HEK293T (cell line): ENCODE measurements at regions not wholly inside any gene's neighbourhood (a gene's known extent, or its start where the extent isn't known, plus 50 kb on each side); places are given as distances from the start of the nearest gene placed in this dataset.

Experiments used
- ARNT ChIP-seq: fragments of 450-650 bp; IDR thresholded peaks from 2 replicates; pipeline ENCODE4 v1.6.1; 2017; ENCODE audit warnings: mild to moderate bottlenecking
- BHLHE40 ChIP-seq: fragments of 450-650 bp; IDR thresholded peaks from 2 replicates; pipeline ENCODE4 v1.6.1; 2016; ENCODE audit warnings: mild to moderate bottlenecking, moderate library complexity, borderline replicate concordance
- CTBP1 ChIP-seq: fragments of 450-650 bp; IDR thresholded peaks from 2 replicates; pipeline ENCODE4 v1.6.1; 2016; ENCODE audit warnings: borderline replicate concordance
- ELF4 ChIP-seq: fragments of 450-650 bp; IDR thresholded peaks from 2 replicates; pipeline ENCODE4 v1.6.1; 2017; ENCODE audit warnings: antibody characterized with exemption
- FOXA1 ChIP-seq: fragments of 450-650 bp; IDR thresholded peaks from 2 replicates; pipeline ENCODE4 v1.6.1; 2016; ENCODE audit warnings: mild to moderate bottlenecking
- FOXK2 ChIP-seq: fragments of 450-650 bp; IDR thresholded peaks from 2 replicates; pipeline ENCODE4 v1.6.1; 2016; ENCODE audit warnings: mild to moderate bottlenecking
- FOXM1 ChIP-seq: fragments of 450-650 bp; IDR thresholded peaks from 2 replicates; pipeline ENCODE4 v1.6.1; 2017; ENCODE audit warnings: mild to moderate bottlenecking, borderline replicate concordance
- LEF1 ChIP-seq: fragments of 450-650 bp; IDR thresholded peaks from 2 replicates; pipeline ENCODE4 v1.6.1; 2017; ENCODE audit warnings: mild to moderate bottlenecking, borderline replicate concordance
- NFRKB ChIP-seq: fragments of 450-650 bp; IDR thresholded peaks from 2 replicates; pipeline ENCODE4 v1.6.1; 2016; ENCODE audit warnings: mild to moderate bottlenecking, moderate library complexity
- SP1 ChIP-seq: fragments of 450-650 bp; IDR thresholded peaks from 2 replicates; pipeline ENCODE4 v1.6.1; 2017
- SUZ12 ChIP-seq: fragments of 450-650 bp; IDR thresholded peaks from 2 replicates; pipeline ENCODE4 v1.6.1; 2016; ENCODE audit warnings: mild to moderate bottlenecking
- TARDBP ChIP-seq: fragments of 450-650 bp; IDR thresholded peaks from 2 replicates; pipeline ENCODE4 v1.6.1; 2016
- ZNF384 ChIP-seq: fragments of 450-650 bp; IDR thresholded peaks from 2 replicates; pipeline ENCODE4 v1.6.1; 2016

GRCh38 chr18:25494888-25495287, 142.9 kb upstream of the ZNF521 start:
- TF ChIP-seq FOXM1 (no peak), ELF4 (no peak), TARDBP (no peak), LEF1 (no peak), SP1 (no peak), NFRKB (no peak), ARNT (no peak), ZNF384 (no peak), BHLHE40 (no peak), FOXA1 (no peak), SUZ12 (no peak), CTBP1 (no peak), FOXK2 (no peak)
